AG04449 (cell line): ENCODE measurements at regions not wholly inside any gene's neighbourhood (a gene's known extent, or its start where the extent isn't known, plus 50 kb on each side); places are given as distances from the start of the nearest gene placed in this dataset.
"Not testable (repeated sequence)": the region's sequence is repeated elsewhere in the genome, so short reads cannot be mapped to it uniquely, and the experiment has no call there.

Experiments
- CTCF ChIA-PET: fragments of 350-600 bp; formaldehyde crosslinking; extraction: SDS; loops from one replicate; lab custom pipeline; 2021; ENCODE audit warnings: antibody characterized with exemption; lab: Yijun Ruan, JAX
- POLR2A ChIA-PET: fragments of 400-600, 350-600 bp; formaldehyde crosslinking; extraction: SDS; loops from one replicate; lab custom pipeline; 2020; ENCODE audit warnings: antibody characterized with exemption, inconsistent platforms; lab: Yijun Ruan, JAX
- DNase-seq: peaks from one replicate; pipeline ENCODE4 v3.0.0-alpha.2; 2010; ENCODE audit warnings: low read depth, low spot score
- H3K4me3 ChIP-seq: 2 replicates; pipeline ENCODE4 v1.5.1; 2011; ENCODE audit warnings: low read depth, mild to moderate bottlenecking, control low read depth, low read length
- TF ChIP-seq, protein P1 (sequence below): IDR thresholded peaks from one replicate; pipeline ENCODE4 v1.5.1; 2011; ENCODE audit warnings: mild to moderate bottlenecking, moderate library complexity, low read length, control low read depth, inconsistent platforms; ENCODE audit not compliant: insufficient read depth; ENCODE audit errors: missing control alignments

DNA sequence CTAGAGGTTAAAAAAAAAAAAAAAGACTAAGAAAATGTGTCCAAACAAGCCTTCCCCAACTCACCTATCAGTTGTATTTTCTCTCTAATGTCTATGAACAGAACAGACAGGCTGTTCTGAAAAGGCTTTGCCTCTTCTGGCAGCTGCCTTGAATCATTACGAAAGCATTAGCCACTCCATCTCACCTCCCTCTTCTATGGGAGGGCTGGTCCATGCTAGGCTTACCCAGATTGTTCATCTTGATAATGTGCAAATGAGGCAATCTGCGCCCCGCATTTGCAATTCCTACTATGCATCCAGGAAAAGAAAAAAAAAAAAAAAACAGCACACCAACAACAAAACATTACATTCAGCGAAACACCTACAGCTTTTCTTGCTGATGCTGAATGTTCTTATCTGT is 429.9 kb upstream of the USP9Y start:
- POLR2A ChIA-PET, result no interaction called here

DNA sequence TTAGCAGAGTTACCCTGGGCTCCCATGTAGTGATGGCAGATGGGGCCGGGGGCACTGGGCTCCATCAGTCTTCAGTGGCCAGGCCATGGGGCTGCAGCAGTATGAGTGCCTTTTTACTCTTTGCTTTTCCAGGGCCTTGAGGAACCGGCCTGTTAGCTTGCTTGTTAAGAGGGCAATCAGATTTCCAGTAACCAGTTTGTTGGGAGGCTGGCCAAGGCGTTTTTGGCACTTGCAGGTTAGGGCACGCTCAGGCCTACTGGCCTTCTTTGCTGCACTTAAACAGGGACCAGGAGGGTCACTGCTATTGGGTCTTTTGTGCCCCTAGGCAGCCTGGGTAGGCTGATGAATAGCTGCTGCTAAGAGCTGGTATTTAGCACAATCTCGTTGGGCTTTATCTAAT is 415.4 kb upstream of the USP9Y start:
- TF ChIP-seq, protein P1, sequence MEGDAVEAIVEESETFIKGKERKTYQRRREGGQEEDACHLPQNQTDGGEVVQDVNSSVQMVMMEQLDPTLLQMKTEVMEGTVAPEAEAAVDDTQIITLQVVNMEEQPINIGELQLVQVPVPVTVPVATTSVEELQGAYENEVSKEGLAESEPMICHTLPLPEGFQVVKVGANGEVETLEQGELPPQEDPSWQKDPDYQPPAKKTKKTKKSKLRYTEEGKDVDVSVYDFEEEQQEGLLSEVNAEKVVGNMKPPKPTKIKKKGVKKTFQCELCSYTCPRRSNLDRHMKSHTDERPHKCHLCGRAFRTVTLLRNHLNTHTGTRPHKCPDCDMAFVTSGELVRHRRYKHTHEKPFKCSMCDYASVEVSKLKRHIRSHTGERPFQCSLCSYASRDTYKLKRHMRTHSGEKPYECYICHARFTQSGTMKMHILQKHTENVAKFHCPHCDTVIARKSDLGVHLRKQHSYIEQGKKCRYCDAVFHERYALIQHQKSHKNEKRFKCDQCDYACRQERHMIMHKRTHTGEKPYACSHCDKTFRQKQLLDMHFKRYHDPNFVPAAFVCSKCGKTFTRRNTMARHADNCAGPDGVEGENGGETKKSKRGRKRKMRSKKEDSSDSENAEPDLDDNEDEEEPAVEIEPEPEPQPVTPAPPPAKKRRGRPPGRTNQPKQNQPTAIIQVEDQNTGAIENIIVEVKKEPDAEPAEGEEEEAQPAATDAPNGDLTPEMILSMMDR, result no peak
- POLR2A ChIA-PET, result no interaction called here
- no peak overlapping the region for H3K4me3 ChIP-seq
- no peak for DNase-seq
- CTCF ChIA-PET, result no interaction called here

More for the DNA sequence above, 429.9 kb upstream of the USP9Y start:
- TF ChIP-seq, protein P1, result no peak
- DNase-seq, result no peak
- CTCF ChIA-PET, result no interaction called here
- H3K4me3 ChIP-seq, result no peak overlapping the region

DNA sequence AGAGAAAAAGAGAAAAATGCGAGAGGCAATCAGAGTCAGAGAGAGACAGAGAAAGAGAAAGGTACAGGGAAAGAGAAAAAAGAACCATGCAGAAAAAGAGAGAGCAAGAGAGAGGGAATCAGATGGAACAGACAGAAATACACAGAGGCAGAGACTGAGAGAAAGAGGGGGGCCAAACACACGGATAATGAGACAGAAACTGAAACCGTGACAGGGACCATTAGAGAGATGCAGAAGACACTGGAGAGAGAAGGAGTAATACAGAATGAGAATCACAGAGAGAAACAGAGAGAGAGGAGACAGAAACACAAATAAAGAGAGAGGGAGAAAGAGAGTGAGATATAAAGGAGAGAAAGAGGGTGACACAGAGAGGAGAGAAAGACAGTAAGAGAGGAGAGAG is 412.1 kb upstream of the USP9Y start:
- ChIA-PET CTCF (no interaction called here), POLR2A (no interaction called here)

DNA sequence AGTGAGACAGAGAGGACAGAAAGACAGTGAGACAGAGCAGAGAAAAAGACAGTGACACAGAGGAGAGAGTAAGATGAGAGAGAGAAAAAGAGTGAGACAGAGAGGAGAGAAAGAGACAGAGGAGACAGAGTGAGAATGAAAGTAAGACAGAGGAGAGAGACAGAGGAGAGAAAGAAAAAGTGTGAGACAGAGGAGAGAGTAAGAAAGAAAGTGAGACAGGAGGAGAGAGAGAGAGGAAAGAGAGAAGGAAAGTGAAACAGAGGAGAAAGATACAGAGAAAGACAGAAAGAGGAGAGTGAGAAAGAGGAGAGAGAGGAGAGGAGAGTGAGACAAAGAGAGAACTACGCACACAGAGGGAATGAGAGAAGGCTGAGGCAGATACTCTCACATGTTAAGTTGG is 411.6 kb upstream of the USP9Y start:
- TF ChIP-seq, protein P1, result no peak
- CTCF ChIA-PET, result no interaction called here
- POLR2A ChIA-PET, result no interaction called here
- H3K4me3 ChIP-seq, result no peak overlapping the region
- DNase-seq, result no peak

More for the DNA sequence above, 412.1 kb upstream of the USP9Y start:
- DNase-seq, result no peak
- no peak overlapping the region for H3K4me3 ChIP-seq
- TF ChIP-seq, protein P1, result no peak

DNA sequence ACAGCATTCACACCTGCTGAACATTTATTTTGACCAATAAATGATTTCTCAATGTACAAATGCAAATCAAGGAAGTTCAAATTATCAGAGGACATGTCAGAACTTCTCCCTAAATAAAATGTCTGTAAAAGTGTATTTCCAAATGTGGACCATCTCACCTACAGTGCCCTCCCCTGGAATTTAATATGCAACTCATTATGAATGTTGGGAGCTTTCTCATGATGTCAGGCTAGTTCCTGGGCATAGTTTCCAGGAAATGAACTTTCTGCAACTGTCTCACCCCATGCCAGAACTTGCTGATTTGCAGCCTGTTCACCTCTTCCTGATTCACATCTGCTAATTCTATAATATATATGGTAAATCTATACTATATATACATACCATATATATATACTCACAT is 408.5 kb upstream of the USP9Y start:
- POLR2A ChIA-PET, result no interaction called here
- no peak for DNase-seq
- CTCF ChIA-PET, result no interaction called here
- H3K4me3 ChIP-seq, result no peak overlapping the region
- TF ChIP-seq, protein P1, result no peak

DNA sequence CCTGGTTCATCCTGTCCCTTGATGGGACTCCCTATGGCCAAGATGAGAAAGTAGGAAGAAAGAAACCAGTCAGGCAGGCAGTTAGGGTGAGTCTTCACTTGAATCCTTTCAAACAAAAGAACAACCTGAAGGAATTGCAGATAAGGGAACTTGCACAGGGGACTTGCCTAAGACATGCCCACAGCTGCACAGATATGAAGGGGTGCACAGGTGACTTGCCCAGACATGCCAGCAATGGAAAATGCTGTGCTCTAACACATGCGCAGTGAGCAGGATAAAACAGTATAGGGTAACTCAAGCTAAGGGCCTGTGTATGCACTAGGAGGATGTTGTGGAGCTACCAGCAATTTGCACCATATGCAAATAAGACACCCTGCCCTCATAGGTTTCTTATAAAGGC is 404.6 kb upstream of the USP9Y start:
- H3K4me3 ChIP-seq, result no peak overlapping the region
- ChIA-PET POLR2A (no interaction called here), CTCF (interaction anchor here (0.6 kb wide), 1 partner anchor 13 kb away, joined by 3 read pairs; no protein-coding TSS in a partner anchor)
- no peak for DNase-seq
- TF ChIP-seq, protein P1, result no peak

DNA sequence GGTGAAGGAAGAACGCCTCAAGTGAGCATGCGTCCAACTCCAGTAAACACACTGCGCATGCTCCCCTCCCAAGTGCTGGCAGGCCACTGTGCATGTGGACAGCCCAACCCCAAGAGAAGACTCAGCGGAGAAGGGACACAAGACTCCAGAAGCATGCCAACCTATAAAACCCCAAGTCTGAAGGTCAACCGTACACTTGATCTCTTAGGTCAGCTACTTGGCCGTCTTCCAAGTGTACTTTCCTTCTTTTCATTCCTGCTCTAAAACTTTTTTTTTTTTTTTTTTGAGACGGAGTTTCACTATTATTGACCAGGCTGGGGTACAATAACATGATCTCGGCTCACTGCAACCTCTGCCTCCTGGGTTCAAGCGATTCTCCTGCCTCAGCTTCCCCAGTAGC is 401.2 kb upstream of the USP9Y start:
- DNase-seq, CTCF ChIA-PET, POLR2A ChIA-PET, H3K4me3 ChIP-seq: not testable (repeated sequence)
